B cell (primary cell): ENCODE measurements at regions not wholly inside any gene's neighbourhood (a gene's known extent, or its start where the extent isn't known, plus 50 kb on each side); places are given as distances from the start of the nearest gene placed in this dataset.

Source experiments
- CTCF ChIP-seq: fragments of 200-600 bp; IDR thresholded peaks from one replicate; pipeline ENCODE4 v1.8.0; 2022; ENCODE audit warnings: antibody characterized with exemption, mild to moderate bottlenecking
- EZH2 ChIP-seq: IDR thresholded peaks from 2 replicates; pipeline ENCODE4 v1.6.1; 2012; ENCODE audit warnings: borderline replicate concordance, low read depth, mild to moderate bottlenecking, moderate library complexity, low read length; ENCODE audit not compliant: insufficient read depth, poor library complexity, severe bottlenecking

DNA sequence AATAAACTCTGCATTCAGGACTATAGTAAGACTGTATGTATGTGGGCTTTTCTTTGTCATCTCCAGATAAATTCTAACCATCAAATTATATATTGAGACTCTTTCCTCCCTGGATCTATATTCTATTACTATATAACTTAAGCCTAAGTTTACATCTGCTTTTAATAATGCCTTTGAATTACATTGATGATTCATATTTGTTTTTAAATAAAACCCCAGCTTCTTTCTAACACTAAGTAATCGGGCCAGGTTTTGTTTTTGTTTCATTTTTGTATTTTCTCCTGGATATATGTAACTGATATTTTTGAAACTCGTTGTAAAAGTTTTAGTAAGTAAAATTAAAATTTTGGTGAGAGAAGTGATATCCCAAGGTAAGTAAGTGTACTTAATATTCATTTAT lies 1599.1 kb downstream of the PCDH9 start:
- TF ChIP-seq CTCF (no peak), EZH2 (no peak)
